SK-N-SH treated with all-trans-retinoic acid at 6 μM for 48 hours (cell line): ENCODE measurements at regions not wholly inside any gene's neighbourhood (a gene's known extent, or its start where the extent isn't known, plus 50 kb on each side); places are given as distances from the start of the nearest gene placed in this dataset.

ENCODE experiments used
- ARNTL ChIP-seq: fragments of 450-650 bp; formaldehyde crosslinking; IDR thresholded peaks from 2 replicates; pipeline ENCODE4 v1.5.0; 2020; ENCODE audit warnings: low read depth, mild to moderate bottlenecking, moderate library complexity, borderline replicate concordance
- BACH2 ChIP-seq: fragments of 250-450 bp; sonication (Bioruptor Pico); IDR thresholded peaks from 2 replicates; pipeline ENCODE4 v1.9.0; 2021; ENCODE audit warnings: mild to moderate bottlenecking, borderline replicate concordance
- CREB5 ChIP-seq: fragments of 250-450 bp; sonication (Bioruptor Pico); IDR thresholded peaks from 2 replicates; pipeline ENCODE4 v1.5.1; 2020; ENCODE audit warnings: low read depth, mild to moderate bottlenecking, moderate library complexity
- CSDC2 ChIP-seq: fragments of 250-450 bp; sonication (Bioruptor Pico); IDR thresholded peaks from 2 replicates; pipeline ENCODE4 v1.5.0; 2020; ENCODE audit warnings: mild to moderate bottlenecking, moderate library complexity
- GLIS3 ChIP-seq: fragments of 250-450 bp; sonication (Bioruptor Pico); IDR thresholded peaks from 2 replicates; pipeline ENCODE4 v1.5.0; 2020; ENCODE audit warnings: mild to moderate bottlenecking, moderate library complexity
- OSR1 ChIP-seq: fragments of 250-450 bp; sonication (Bioruptor Pico); IDR thresholded peaks from 2 replicates; pipeline ENCODE4 v1.8.0; 2022; ENCODE audit warnings: moderate library complexity, mild to moderate bottlenecking, inconsistent platforms
- PATZ1 ChIP-seq: fragments of 250-450 bp; sonication (Bioruptor Pico); IDR thresholded peaks from 2 replicates; pipeline ENCODE4 v1.8.0; 2020; ENCODE audit warnings: mild to moderate bottlenecking, moderate library complexity, borderline replicate concordance
- RARB ChIP-seq: fragments of 250-450 bp; sonication (Bioruptor Pico); IDR thresholded peaks from 2 replicates; pipeline ENCODE4 v1.8.0; 2021; ENCODE audit warnings: mild to moderate bottlenecking, moderate library complexity
- SNAI2 ChIP-seq: fragments of 250-450 bp; sonication (Bioruptor Pico); IDR thresholded peaks from 2 replicates; pipeline ENCODE4 v1.5.0; 2020; ENCODE audit warnings: mild to moderate bottlenecking, moderate library complexity
- ZFP3 ChIP-seq: fragments of 250-450 bp; sonication (Bioruptor Pico); IDR thresholded peaks from 2 replicates; pipeline ENCODE4 v1.5.0; 2020; ENCODE audit warnings: mild to moderate bottlenecking, moderate library complexity
- ZFP30 ChIP-seq: fragments of 450-650 bp; formaldehyde crosslinking; IDR thresholded peaks from 2 replicates; pipeline ENCODE4 v1.5.0; 2022; ENCODE audit warnings: mild to moderate bottlenecking, moderate library complexity
- ZNF565 ChIP-seq: fragments of 450-650 bp; formaldehyde crosslinking; conservative IDR thresholded peaks from 2 replicates; pipeline ENCODE4 v1.5.0; 2020; ENCODE audit warnings: low read depth, mild to moderate bottlenecking, moderate library complexity
- ZNF8 ChIP-seq: fragments of 450-650 bp; formaldehyde crosslinking; IDR thresholded peaks from 2 replicates; pipeline ENCODE4 v1.5.0; 2020; ENCODE audit warnings: mild to moderate bottlenecking, moderate library complexity
- TF ChIP-seq, protein P1 (sequence below): fragments of 250-450 bp; sonication (Bioruptor Pico); IDR thresholded peaks from 2 replicates; pipeline ENCODE4 v1.5.0; 2020; ENCODE audit warnings: mild to moderate bottlenecking, moderate library complexity

- TF ChIP-seq PATZ1 (CRISPR knock-in tag) = no peak
- TF ChIP-seq CSDC2 (CRISPR knock-in tag) = no peak
- no peak for TF ChIP-seq RARB (CRISPR knock-in tag)
- TF ChIP-seq ARNTL (CRISPR knock-in tag) = no peak
- TF ChIP-seq CREB5 (CRISPR knock-in tag) = no peak
- TF ChIP-seq ZNF8 (CRISPR knock-in tag) = no peak
- no peak for TF ChIP-seq BACH2 (CRISPR knock-in tag)
- TF ChIP-seq SNAI2 = no peak
- no peak for TF ChIP-seq GLIS3 (CRISPR knock-in tag)
- TF ChIP-seq ZFP3 (CRISPR knock-in tag) = no peak
- TF ChIP-seq, protein P1, sequence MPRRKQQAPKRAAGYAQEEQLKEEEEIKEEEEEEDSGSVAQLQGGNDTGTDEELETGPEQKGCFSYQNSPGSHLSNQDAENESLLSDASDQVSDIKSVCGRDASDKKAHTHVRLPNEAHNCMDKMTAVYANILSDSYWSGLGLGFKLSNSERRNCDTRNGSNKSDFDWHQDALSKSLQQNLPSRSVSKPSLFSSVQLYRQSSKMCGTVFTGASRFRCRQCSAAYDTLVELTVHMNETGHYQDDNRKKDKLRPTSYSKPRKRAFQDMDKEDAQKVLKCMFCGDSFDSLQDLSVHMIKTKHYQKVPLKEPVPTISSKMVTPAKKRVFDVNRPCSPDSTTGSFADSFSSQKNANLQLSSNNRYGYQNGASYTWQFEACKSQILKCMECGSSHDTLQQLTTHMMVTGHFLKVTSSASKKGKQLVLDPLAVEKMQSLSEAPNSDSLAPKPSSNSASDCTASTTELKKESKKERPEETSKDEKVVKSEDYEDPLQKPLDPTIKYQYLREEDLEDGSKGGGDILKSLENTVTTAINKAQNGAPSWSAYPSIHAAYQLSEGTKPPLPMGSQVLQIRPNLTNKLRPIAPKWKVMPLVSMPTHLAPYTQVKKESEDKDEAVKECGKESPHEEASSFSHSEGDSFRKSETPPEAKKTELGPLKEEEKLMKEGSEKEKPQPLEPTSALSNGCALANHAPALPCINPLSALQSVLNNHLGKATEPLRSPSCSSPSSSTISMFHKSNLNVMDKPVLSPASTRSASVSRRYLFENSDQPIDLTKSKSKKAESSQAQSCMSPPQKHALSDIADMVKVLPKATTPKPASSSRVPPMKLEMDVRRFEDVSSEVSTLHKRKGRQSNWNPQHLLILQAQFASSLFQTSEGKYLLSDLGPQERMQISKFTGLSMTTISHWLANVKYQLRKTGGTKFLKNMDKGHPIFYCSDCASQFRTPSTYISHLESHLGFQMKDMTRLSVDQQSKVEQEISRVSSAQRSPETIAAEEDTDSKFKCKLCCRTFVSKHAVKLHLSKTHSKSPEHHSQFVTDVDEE (CRISPR knock-in tag) = no peak
- no peak for TF ChIP-seq ZFP30
- TF ChIP-seq ZNF565 (CRISPR knock-in tag) = no peak
- no peak for TF ChIP-seq OSR1 (CRISPR knock-in tag)
These were observed 236.6 kb upstream of the BMP2 start for GRCh38 chr20:6530779-6531315.
